Omental fat pad (tissue), 3 donors: ENCODE measurements at regions not wholly inside any gene's neighbourhood (a gene's known extent, or its start where the extent isn't known, plus 50 kb on each side); places are given as distances from the start of the nearest gene placed in this dataset. TPM values are rescaled to one million over a fixed set of nuclear protein-coding genes. Genes with fewer than 3 reads are reported as not detected.

Source experiments
- ATAC-seq: fragments of 150-250 bp; one replicate; pipeline ENCODE4 v1.9.1; 2016; ENCODE audit warnings: mild to moderate bottlenecking, moderate library complexity; ENCODE audit not compliant: low FRiP score
- DNase-seq: peaks from one replicate; pipeline ENCODE4 v3.0.0-alpha.2; 2019; ENCODE audit warnings: low spot score
- small RNA-seq: library from RNA; depleted of rRNA; stranded (forward); fragments of <200 nt; gene quantifications from one replicate; pipeline ENCODE3, GENCODE V24; 2016
- TF ChIP-seq, protein P1 (sequence below), 3 donors: fragments of 450-650 bp; IDR thresholded peaks; one replicate each; pipeline ENCODE4 v1.5.1; 2016 to 2017; ENCODE audit warnings: antibody characterized with exemption in 3 of 3, mild to moderate bottlenecking in 3 of 3, moderate library complexity in 2 of 3

DNA sequence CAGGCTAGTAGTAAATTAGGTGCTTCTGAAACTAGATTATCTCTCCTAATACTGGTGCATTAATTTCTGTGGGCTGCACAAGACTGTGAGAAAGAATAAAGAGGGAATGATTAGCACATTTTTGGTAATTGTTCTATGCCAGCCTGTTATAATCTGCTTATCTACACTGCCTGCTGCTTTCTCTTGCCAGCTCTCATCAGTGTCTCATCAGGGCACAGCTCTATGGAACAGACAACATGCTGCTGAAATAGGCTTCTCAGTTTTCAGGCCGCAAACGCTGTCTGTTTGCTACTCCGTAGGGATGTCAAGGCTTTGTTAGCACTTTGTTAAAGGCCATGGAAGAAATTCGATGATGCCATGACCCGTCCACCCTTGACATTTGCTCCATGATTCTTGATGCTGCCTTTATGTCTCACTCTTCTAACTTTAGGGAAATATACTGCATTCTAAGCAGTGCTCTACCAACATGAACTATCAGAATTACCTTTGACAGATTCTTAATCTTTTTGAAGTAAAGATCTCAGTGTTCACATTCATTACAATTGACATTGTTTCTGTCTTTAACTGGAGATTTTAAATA, 84.0 kb upstream of the PRR20A start:
- TF ChIP-seq, protein P1, sequence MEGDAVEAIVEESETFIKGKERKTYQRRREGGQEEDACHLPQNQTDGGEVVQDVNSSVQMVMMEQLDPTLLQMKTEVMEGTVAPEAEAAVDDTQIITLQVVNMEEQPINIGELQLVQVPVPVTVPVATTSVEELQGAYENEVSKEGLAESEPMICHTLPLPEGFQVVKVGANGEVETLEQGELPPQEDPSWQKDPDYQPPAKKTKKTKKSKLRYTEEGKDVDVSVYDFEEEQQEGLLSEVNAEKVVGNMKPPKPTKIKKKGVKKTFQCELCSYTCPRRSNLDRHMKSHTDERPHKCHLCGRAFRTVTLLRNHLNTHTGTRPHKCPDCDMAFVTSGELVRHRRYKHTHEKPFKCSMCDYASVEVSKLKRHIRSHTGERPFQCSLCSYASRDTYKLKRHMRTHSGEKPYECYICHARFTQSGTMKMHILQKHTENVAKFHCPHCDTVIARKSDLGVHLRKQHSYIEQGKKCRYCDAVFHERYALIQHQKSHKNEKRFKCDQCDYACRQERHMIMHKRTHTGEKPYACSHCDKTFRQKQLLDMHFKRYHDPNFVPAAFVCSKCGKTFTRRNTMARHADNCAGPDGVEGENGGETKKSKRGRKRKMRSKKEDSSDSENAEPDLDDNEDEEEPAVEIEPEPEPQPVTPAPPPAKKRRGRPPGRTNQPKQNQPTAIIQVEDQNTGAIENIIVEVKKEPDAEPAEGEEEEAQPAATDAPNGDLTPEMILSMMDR (IDR thresholded peaks at IDR 0.05): no peak
- DNase-seq: no peak
- no peak for ATAC-seq

DNA sequence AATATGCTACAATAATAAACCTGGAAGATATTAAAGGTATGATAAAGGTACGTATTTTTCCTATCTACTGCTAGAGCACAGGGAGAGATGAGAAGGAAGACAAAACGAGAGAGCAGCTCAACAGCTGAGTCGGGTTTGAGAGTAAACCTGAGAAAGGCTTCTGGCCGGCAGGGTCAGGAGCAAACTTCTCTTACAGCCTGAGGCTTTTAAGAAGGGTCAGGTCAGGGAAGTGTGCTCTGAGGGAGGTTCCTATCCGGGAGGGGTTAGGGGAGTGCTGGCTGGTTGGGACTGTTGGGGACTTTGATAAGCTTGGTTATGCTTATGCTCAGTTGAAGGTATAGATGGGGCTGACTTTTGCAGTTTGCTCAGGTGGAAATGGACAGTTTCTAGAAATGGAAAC, 77.7 kb upstream of the PRR20A start:
- ATAC-seq (no peak), DNase-seq (no peak)
- TF ChIP-seq, protein P1 (IDR thresholded peaks at IDR 0.05): no peak

DNA sequence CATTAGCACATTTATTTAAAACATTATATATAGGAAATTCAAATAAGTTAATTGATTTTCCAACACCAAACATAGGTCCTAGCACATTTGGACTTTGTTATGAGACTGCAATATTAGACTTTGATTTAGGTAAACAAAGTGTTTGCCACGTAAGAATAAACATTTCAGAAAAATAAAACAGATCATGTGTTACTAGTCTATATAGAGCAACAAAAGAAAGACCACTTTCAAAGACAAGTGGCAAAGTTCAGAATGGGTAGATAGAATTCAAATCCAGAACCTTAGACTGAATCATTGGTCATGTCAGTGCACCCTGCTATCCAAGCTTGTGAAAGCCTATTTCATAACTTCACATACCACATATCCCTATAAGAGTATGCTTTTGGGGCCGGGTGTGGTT, 66.7 kb upstream of the PRR20A start:
- TF ChIP-seq, protein P1 (IDR thresholded peaks at IDR 0.05): no peak
- DNase-seq (no peak), ATAC-seq (no peak)

DNA sequence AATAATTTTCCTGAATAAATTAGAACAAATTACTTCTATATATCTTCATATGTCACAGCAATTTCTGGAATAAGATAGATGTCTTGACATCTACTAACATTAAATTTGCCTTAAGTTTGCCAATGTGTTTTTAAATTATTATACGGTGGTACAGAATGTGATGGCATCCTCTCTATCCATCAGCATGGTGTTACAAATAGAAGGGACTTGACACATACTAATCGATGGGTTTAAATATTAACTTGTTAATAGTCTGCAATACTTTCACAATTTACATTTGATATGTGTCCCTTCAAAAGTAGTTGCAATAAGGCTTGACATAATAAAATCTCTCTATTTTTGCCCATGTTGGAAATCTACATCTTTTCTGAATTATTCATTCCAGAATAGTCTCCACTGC, 65.1 kb upstream of the PRR20A start:
- ATAC-seq: no peak
- TF ChIP-seq, protein P1 (IDR thresholded peaks at IDR 0.05): no peak
- DNase-seq: no peak

DNA sequence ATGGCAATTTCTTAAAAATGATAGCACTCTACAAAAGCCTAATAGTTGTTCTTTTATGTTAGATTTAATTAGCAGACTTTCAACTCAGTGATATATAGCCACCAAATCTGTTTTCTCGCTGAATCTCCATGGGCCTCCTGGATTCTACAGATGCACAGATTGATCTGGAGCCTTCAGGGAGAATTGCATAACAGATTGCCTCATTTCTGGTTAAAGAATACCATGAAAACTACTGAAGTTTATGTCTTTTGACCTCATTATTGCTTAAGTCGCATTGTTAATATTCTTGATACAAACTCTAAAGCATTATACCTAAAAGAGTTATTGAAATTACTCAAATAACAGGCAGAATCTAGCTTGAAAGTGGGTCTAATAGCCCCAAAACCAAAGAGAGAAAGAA, 53.7 kb upstream of the PRR20A start:
- ATAC-seq (no peak), DNase-seq (no peak)
- TF ChIP-seq, protein P1 (IDR thresholded peaks at IDR 0.05): no peak

Small RNA genes in the stretch of these regions (small RNA-seq; reads per million reads assigned to genes)
- gene MIR5007 (not detected), gene RF02271 (not detected)
